ENCODE measurements at regions not wholly inside any gene's neighbourhood (a gene's known extent, or its start where the extent isn't known, plus 50 kb on each side); places are given as distances from the start of the nearest gene placed in this dataset.
"Not testable (repeated sequence)": the region's sequence is repeated elsewhere in the genome, so short reads cannot be mapped to it uniquely, and the experiment has no call there.

- no peak overlapping the region for H3K27ac ChIP-seq
- no peak for TF ChIP-seq CTCF (conservative IDR thresholded peaks at IDR 0.05)
These were observed 241.5 kb upstream of the PTER start for GRCh38 chr10:16195178-16195769.

GRCh38 chr10:16195894-16196293 is 240.9 kb upstream of the PTER start:
- no peak overlapping the region for H3K27ac ChIP-seq

GRCh38 chr10:16199216-16199615 is 237.6 kb upstream of the PTER start:
- H3K27ac ChIP-seq = no peak overlapping the region
- no peak for TF ChIP-seq CTCF (conservative IDR thresholded peaks at IDR 0.05)

More at GRCh38 chr10:16195894-16196293, 240.9 kb upstream of the PTER start:
- no peak for TF ChIP-seq CTCF (conservative IDR thresholded peaks at IDR 0.05)

GRCh38 chr10:16223618-16224017 is 213.2 kb upstream of the PTER start:
- H3K27ac ChIP-seq = not testable (repeated sequence)

- H3K27ac ChIP-seq = no peak overlapping the region
- TF ChIP-seq CTCF (conservative IDR thresholded peaks at IDR 0.05) = no peak
These were observed 209.1 kb upstream of the PTER start for GRCh38 chr10:16227674-16228073.

GRCh38 chr10:16231176-16231575 is 205.6 kb upstream of the PTER start:
- H3K27ac ChIP-seq = no peak overlapping the region
- no peak for TF ChIP-seq CTCF (conservative IDR thresholded peaks at IDR 0.05)

- H3K27ac ChIP-seq = no peak overlapping the region
- no peak for TF ChIP-seq CTCF (conservative IDR thresholded peaks at IDR 0.05)
These were observed 204.9 kb upstream of the PTER start for GRCh38 chr10:16231734-16232435.

- no peak for TF ChIP-seq CTCF (conservative IDR thresholded peaks at IDR 0.05)
- H3K27ac ChIP-seq = no peak overlapping the region
These were observed 204.4 kb upstream of the PTER start for GRCh38 chr10:16232441-16232840.
